Upper lobe of left lung (tissue), 4 donors: ENCODE measurements at regions not wholly inside any gene's neighbourhood (a gene's known extent, or its start where the extent isn't known, plus 50 kb on each side); places are given as distances from the start of the nearest gene placed in this dataset.

Experiments used
- POLR2A ChIP-seq, 4 donors: fragments of 450-650 bp; IDR thresholded peaks; one replicate each; pipeline ENCODE4 v1.5.1; 2016 to 2017; ENCODE audit warnings: antibody characterized with exemption in 4 of 4, mild to moderate bottlenecking in 2 of 4
- TF ChIP-seq, protein P1 (sequence below), 6 experiments: fragments of 450-650 bp in 4 of 6; fragments of 200-600 bp in 2 of 6; sonication (generic) in 2 of 6; IDR thresholded peaks; one replicate each; pipeline ENCODE4 v1.5.1; 2016 to 2019; ENCODE audit warnings: antibody characterized with exemption in 6 of 6

GRCh38 chr2:172345956-172346555, 81.3 kb upstream of the ITGA6 start:
- TF ChIP-seq, protein P1, sequence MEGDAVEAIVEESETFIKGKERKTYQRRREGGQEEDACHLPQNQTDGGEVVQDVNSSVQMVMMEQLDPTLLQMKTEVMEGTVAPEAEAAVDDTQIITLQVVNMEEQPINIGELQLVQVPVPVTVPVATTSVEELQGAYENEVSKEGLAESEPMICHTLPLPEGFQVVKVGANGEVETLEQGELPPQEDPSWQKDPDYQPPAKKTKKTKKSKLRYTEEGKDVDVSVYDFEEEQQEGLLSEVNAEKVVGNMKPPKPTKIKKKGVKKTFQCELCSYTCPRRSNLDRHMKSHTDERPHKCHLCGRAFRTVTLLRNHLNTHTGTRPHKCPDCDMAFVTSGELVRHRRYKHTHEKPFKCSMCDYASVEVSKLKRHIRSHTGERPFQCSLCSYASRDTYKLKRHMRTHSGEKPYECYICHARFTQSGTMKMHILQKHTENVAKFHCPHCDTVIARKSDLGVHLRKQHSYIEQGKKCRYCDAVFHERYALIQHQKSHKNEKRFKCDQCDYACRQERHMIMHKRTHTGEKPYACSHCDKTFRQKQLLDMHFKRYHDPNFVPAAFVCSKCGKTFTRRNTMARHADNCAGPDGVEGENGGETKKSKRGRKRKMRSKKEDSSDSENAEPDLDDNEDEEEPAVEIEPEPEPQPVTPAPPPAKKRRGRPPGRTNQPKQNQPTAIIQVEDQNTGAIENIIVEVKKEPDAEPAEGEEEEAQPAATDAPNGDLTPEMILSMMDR (IDR thresholded peaks at IDR 0.05), result no peak
- TF ChIP-seq POLR2A (IDR thresholded peaks at IDR 0.05), result no peak
